Heart left ventricle (tissue), 13 donors: ENCODE measurements at regions not wholly inside any gene's neighbourhood (a gene's known extent, or its start where the extent isn't known, plus 50 kb on each side); places are given as distances from the start of the nearest gene placed in this dataset.

Source experiments
- POLR2A ChIP-seq, 2 donors: fragments of 450-650 bp; IDR thresholded peaks; one replicate each; pipeline ENCODE4 v1.6.1; 2017; ENCODE audit warnings: antibody characterized with exemption in 2 of 2, mild to moderate bottlenecking in 2 of 2, moderate library complexity in 2 of 2
- TF ChIP-seq, protein P1 (sequence below), 12 donors: fragments of 200-600 bp; sonication (generic) in 4 of 12; IDR thresholded peaks; one replicate each; pipeline versions ENCODE4 v1.5.0 to v1.8.0; 2018 to 2022; ENCODE audit warnings: antibody characterized with exemption in 12 of 12, mild to moderate bottlenecking in 5 of 12
- donor health status: ischemic (EF 13 %, LVEDD 7.1; RV severe dilation, severe dysfunction).
- donor health status: DM: no; HTN: yes; CAD: no.
- donor health status: DM: no; HTN: no; CAD: no.
- donor health status: ischemic (EF 25% LVEDD 6.9; RV normal size, moderate dysfunction).
- donor health status: ischemic (EF 25% LVEDD 5.7; RV mildly dilated, moderate dysfunction).
- donor health status: ischemic (EF 35%, LVEDD 5.7; RV mildly dilated, moderate dysfunction).
- donor health status: nonischemic (EF 11% LVEDD 7.7; RV severe dilation, severe dysfunction).
- donor health status: DM: yes; HTN: yes; CAD: no.
- donor health status: PGD.
- donor health status: ischemic (EF 29% LVEDD 5.4; RV normal size, mild dysfunction).
- donor health status: nonischemic (EF 23%, LVEDD 6.1; RV moderate dilation, normal function).

DNA sequence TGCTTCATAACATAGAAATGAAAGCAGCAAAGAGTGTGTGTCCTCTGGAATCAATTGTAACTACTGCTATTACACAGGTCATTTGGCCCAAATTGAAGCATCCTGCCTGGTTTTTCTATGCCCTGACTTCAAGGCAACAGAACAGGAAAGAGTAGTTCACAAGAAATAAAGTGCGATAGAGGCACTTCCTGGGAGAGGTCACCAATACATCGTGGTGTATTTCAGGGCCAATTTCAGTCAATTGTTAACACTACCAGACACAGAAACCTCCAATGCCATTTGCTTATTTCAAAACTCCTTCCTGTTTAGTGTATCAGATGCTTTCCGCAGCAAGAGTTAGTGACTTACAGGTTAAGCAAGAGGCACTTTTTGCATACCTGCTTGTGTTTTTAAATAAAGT lies 292.1 kb downstream of the ETAA1 start:
- TF ChIP-seq, protein P1, sequence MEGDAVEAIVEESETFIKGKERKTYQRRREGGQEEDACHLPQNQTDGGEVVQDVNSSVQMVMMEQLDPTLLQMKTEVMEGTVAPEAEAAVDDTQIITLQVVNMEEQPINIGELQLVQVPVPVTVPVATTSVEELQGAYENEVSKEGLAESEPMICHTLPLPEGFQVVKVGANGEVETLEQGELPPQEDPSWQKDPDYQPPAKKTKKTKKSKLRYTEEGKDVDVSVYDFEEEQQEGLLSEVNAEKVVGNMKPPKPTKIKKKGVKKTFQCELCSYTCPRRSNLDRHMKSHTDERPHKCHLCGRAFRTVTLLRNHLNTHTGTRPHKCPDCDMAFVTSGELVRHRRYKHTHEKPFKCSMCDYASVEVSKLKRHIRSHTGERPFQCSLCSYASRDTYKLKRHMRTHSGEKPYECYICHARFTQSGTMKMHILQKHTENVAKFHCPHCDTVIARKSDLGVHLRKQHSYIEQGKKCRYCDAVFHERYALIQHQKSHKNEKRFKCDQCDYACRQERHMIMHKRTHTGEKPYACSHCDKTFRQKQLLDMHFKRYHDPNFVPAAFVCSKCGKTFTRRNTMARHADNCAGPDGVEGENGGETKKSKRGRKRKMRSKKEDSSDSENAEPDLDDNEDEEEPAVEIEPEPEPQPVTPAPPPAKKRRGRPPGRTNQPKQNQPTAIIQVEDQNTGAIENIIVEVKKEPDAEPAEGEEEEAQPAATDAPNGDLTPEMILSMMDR (IDR thresholded peaks at IDR 0.05): no peak
- TF ChIP-seq POLR2A (IDR thresholded peaks at IDR 0.05): no peak
